ENCODE measurements at regions not wholly inside any gene's neighbourhood (a gene's known extent, or its start where the extent isn't known, plus 50 kb on each side); places are given as distances from the start of the nearest gene placed in this dataset.

- WGBS, 2 donors: 76 to 90% methylated on average over 18 of the region's 18 CpGs
- Histone ChIP-seq H3K36me3 (ENCODE audit: control insufficient read depth in 4 of 4, insufficient read depth in 4 of 4, low read length in 4 of 4) (no peaks in the 10 kb centered on the region), H3K4me1 (ENCODE audit: control insufficient read depth in 5 of 5, insufficient read depth in 5 of 5, low read length in 5 of 5) (peaks cover 0 to 14% (median 9%) of the 10 kb centered on the region in 5 donors), H3K9ac (ENCODE audit: insufficient read depth in 1 of 2, low read length in 2 of 2) (no peak overlapping the region), H3K9me3 (ENCODE audit: control insufficient read depth in 4 of 4, insufficient read depth in 3 of 4, low read length in 3 of 4) (no peaks in the 10 kb centered on the region), H3K4me3 (no peak overlapping the region), H3K27me3 (ENCODE audit: control insufficient read depth in 3 of 3, insufficient read depth in 3 of 3, low read length in 2 of 3) (no peaks in the 10 kb centered on the region), H3K27ac (ENCODE audit: low read depth in 1 of 2, low read length in 1 of 2) (no peak overlapping the region)
- ATAC-seq (ENCODE audit: insufficient read depth, low FRiP score) (no peak), DNase-seq (no peak)
- no peak for TF ChIP-seq CTCF (IDR thresholded peaks at IDR 0.05; ENCODE audit: control extremely low read depth, extremely low read depth)
Observed at GRCh38 chr14:99040052-99040451, 231.9 kb downstream of the BCL11B start.

GRCh38 chr14:99040711-99041110 lies 231.3 kb downstream of the BCL11B start:
- H3K27me3 ChIP-seq (ENCODE audit: control insufficient read depth in 3 of 3, insufficient read depth in 3 of 3, low read length in 2 of 3): no peaks in the 10 kb centered on the region
- H3K4me1 ChIP-seq (ENCODE audit: control insufficient read depth in 5 of 5, insufficient read depth in 5 of 5, low read length in 5 of 5): peaks cover 0 to 11% (median 2%) of the 10 kb centered on the region in 5 donors
- H3K36me3 ChIP-seq (ENCODE audit: control insufficient read depth in 4 of 4, insufficient read depth in 4 of 4, low read length in 4 of 4): no peaks in the 10 kb centered on the region
- ATAC-seq (ENCODE audit: insufficient read depth, low FRiP score) (no peak), DNase-seq (no peak)
- no peak overlapping the region for H3K9ac ChIP-seq (ENCODE audit: insufficient read depth in 1 of 2, low read length in 2 of 2)
- TF ChIP-seq CTCF (IDR thresholded peaks at IDR 0.05; ENCODE audit: control extremely low read depth, extremely low read depth): no peak
- no peaks in the 10 kb centered on the region for H3K9me3 ChIP-seq (ENCODE audit: control insufficient read depth in 4 of 4, insufficient read depth in 3 of 4, low read length in 3 of 4)
- H3K27ac ChIP-seq (ENCODE audit: low read depth in 1 of 2, low read length in 1 of 2): no peak overlapping the region
- 79 to 81% methylated on average over 17 of the region's 17 CpGs for WGBS, 2 donors
- no peak overlapping the region for H3K4me3 ChIP-seq

- no peak for DNase-seq
- TF ChIP-seq CTCF (IDR thresholded peaks at IDR 0.05; ENCODE audit: control extremely low read depth, extremely low read depth): no peak
Observed at GRCh38 chr14:99041141-99041819, 230.7 kb downstream of the BCL11B start.

GRCh38 chr14:99041820-99042174 lies 230.2 kb downstream of the BCL11B start:
- peaks cover 0 to under 1% (median 0%) of the 10 kb centered on the region in 5 donors for H3K4me1 ChIP-seq (ENCODE audit: control insufficient read depth in 5 of 5, insufficient read depth in 5 of 5, low read length in 5 of 5)
- WGBS, 2 donors: 90 to 96% methylated on average over 5 of the region's 5 CpGs
- no peak overlapping the region for H3K9ac ChIP-seq (ENCODE audit: insufficient read depth in 1 of 2, low read length in 2 of 2)
- TF ChIP-seq CTCF (IDR thresholded peaks at IDR 0.05; ENCODE audit: control extremely low read depth, extremely low read depth): no peak
- no peak for ATAC-seq (ENCODE audit: insufficient read depth, low FRiP score)
- no peaks in the 10 kb centered on the region for H3K27me3 ChIP-seq (ENCODE audit: control insufficient read depth in 3 of 3, insufficient read depth in 3 of 3, low read length in 2 of 3)
- no peaks in the 10 kb centered on the region for H3K36me3 ChIP-seq (ENCODE audit: control insufficient read depth in 4 of 4, insufficient read depth in 4 of 4, low read length in 4 of 4)
- DNase-seq: no peak
- no peak overlapping the region for H3K4me3 ChIP-seq
- H3K9me3 ChIP-seq (ENCODE audit: control insufficient read depth in 4 of 4, insufficient read depth in 3 of 4, low read length in 3 of 4): no peaks in the 10 kb centered on the region
- H3K27ac ChIP-seq (ENCODE audit: low read depth in 1 of 2, low read length in 1 of 2): no peak overlapping the region

More at GRCh38 chr14:99041141-99041819, 230.7 kb downstream of the BCL11B start:
- Histone ChIP-seq H3K9ac (ENCODE audit: insufficient read depth in 1 of 2, low read length in 2 of 2) (no peak overlapping the region), H3K4me1 (ENCODE audit: control insufficient read depth in 5 of 5, insufficient read depth in 5 of 5, low read length in 5 of 5) (peaks cover 0 to 6% (median 0%) of the 10 kb centered on the region in 5 donors), H3K27ac (ENCODE audit: low read depth in 1 of 2, low read length in 1 of 2) (no peak overlapping the region), H3K36me3 (ENCODE audit: control insufficient read depth in 4 of 4, insufficient read depth in 4 of 4, low read length in 4 of 4) (no peaks in the 10 kb centered on the region), H3K27me3 (ENCODE audit: control insufficient read depth in 3 of 3, insufficient read depth in 3 of 3, low read length in 2 of 3) (no peaks in the 10 kb centered on the region), H3K9me3 (ENCODE audit: control insufficient read depth in 4 of 4, insufficient read depth in 3 of 4, low read length in 3 of 4) (no peaks in the 10 kb centered on the region), H3K4me3 (no peak overlapping the region)
- ATAC-seq (ENCODE audit: insufficient read depth, low FRiP score): no peak
- WGBS, 2 donors: 75% methylated on average over 8 of the region's 8 CpGs

Measured in lung (tissue), 11 donors.